DMS 273 treated with DMSO at 0.1 percent for 48 hours (cell line): ENCODE measurements at regions not wholly inside any gene's neighbourhood (a gene's known extent, or its start where the extent isn't known, plus 50 kb on each side); places are given as distances from the start of the nearest gene placed in this dataset.
A peak's percentile ranks its signal among the peaks of the same experiment; 100 is the strongest.

Source experiments
- DNase-seq: peaks from one replicate; lab custom pipeline; 2025; lab: John Stamatoyannopoulos, UW

DNA sequence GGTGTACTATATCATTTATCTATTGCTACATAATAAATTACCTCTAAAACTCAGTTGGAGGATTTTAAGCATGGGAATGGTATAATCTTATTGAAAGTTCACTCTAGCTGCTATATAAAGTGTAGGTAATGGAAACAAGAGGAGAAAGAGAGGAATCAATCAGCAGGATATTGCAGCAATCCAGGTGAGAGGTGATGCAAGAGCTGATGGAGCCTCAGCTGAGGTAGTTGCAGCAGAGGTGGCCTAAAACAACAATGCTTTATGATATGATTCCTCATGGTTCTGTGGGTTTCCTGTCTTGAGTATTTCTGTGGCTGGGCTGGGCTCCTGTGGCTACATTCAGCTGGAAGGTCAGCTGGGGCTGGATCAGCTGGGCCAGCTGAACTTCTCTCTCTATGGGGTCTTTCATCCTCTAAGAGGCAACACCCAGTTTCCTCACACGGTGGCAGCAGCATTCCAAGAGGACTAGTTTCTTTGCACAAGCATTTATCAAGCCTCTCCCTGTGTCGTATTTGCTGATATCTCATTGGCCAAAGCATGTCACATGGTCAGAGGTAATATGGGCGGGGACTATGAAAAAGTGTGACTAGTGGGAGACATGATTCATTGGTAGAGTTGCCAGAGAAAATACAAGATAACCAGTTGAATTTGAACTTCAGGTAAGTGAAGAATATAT, 135.4 kb upstream of the LARGE1 start:
- no peak for DNase-seq

DNA sequence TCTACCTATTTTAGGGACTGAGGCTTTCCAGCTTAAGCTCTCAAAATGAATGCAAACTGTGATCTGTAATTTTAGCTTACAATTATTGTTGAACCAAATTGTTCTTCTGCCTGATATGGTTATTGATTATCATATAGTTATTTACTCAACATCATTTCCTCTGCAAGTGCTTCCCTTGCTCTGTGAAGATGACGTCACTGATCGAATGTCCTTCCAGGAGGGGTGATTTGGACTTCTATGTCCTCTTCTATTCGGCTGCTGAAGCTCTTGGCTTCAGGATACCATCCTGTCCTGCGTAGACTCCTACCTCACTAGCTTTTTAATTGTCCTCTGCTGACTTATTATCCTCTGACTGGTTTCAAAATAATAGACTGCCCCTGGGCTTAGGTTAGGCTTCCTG, 137.4 kb upstream of the LARGE1 start:
- no peak for DNase-seq

DNA sequence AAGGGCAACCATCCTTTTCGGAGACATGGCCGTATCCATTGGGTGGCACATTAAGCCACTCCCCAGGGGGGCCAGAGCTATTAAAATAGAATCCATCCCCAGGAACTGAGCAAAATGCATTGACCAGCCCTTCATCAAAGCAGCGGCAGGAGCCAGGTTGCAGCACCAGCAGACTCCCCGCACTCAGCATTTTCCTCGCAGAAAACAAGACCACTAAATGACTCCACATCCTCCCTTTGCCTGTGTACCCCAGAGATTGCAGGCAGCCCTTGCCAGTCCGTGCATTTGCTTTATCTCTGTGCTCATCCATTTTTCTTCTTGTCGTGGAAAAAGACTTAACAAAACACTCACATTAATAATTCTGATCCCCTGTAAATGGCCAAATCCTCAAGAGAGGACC, 144.4 kb upstream of the LARGE1 start:
- DNase-seq: no peak

DNA sequence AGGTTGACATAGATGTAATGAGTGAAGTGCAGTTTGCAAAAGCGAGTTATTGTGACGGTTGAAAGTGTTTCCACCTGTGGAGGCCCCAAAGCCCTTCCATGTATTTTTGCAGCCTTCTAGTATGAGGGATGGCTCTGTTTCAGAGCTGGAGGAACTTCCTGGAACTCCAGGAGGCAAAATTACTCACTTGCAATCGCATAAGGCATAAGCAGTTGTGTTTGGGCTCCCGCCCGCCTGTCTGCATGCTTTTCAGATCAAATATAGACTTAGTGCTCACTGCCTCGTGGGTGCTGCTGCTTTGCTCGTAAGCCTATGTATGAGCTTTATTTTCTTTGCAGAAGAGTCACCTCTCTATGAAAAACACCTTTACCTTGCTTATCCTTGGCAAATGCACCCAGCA, 146.8 kb upstream of the LARGE1 start:
- no peak for DNase-seq

DNA sequence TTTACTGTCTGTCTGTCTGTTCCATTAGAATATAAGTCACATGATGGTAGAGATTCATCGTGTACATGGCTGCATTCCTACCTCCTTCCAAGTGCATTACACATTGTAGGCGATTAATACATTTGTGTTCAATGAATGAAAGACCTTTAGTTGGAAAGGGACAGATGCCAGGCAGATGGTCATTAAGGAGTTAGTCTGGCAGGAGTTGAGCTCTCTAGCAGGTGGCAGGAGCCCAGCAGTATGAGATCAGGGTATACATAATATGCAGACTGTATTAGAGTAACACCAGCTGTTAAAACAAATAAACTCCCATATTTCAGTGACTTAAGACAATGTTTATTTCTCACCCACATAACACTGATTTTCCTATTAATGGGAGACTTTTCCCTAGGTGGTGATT, 147.7 kb upstream of the LARGE1 start:
- peak; percentile 7 for DNase-seq

DNA sequence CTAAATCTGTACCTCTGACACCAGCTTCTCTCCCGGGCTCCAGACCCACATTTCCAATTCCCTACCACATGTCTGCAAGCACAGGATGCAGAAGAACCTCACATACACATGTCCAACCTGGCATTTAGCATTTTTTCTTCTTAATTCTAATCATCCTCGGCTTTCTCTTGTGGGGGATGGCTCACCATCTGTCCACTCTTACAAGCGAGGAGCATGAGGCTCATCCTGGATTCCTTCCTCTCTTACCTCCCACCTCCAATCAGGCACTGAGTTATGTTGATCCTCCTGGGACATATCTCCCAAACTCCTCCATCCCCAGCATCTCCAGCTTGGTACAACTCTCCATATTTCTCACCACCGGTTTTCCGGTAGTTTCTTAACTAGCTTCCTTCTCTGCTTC, 149.8 kb upstream of the LARGE1 start:
- no peak for DNase-seq

DNA sequence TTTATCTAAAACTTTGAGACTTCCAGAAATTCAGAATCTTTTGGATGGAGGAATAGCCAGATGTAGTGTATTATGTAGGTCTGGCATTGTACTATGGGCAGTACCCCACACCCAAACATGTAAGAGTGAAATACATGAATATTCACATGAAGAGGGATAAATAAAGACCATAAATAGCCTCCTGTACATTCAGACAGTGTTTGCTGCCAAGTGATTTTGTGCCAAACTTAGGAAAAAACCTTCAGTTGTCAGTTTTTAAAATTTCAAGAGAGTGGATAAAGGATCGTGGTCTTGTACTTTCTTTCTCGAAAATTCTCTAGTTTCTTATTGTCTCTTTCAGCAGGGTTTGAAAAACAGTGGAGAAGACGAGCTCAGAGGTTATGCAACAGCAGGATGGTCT, 150.3 kb upstream of the LARGE1 start:
- no peak for DNase-seq

DNA sequence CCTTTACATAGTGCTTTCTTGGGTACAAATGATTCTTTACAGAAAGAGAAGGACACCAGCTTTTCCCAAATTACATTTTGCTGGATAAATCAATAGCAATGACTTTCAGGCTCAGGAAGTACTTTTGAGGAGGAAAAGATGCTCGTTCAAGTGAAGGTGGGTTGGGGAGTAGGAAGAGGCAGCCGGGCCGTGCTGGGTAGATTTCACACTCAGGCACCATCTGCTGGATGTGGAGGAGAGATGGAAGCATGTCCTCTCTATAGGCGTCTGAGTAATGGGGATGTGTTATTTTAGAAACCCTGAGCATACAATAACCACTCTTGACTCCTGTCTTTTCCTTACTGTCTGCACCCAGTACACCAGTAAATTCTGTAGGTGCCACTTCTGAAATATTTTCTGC, 152.3 kb upstream of the LARGE1 start:
- DNase-seq: no peak

DNA sequence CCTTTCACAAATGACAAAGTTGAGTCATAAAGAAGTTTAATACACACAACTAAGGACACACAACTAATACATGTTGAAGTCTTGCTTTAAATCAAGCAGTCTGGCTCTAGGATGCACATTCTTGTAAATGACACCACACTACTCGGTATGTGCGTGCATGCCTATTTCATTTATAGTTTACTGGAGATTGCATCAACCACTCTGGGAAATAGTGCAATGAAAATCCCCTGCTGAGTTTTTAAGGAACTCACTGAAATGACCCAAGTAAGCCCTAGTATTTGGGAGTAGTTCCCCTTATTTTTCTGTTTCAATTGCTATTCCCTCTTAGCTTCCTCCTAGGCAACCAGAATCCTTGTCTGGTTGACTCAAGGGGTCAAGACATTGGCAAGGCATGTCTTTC, 160.2 kb upstream of the LARGE1 start:
- no peak for DNase-seq

DNA sequence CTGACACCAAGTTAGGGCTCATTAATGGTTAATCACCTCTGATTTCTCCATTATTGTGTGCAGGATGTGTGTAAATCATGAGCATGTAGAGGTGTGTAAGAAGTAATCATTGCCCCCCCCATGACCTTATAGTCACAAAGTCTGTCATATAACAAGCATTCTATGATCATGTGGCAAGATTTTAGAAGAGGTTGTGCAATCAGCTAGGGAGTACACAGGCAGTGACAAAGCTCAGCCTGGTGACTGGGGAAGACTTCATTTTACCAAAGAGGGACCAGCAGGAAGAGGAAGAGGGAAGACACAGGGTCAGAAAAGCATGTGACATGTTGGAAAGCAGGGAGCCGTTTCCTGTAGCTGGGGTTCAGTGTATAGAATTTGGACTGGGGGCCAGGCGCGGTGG, 176.5 kb upstream of the LARGE1 start:
- no peak for DNase-seq

DNA sequence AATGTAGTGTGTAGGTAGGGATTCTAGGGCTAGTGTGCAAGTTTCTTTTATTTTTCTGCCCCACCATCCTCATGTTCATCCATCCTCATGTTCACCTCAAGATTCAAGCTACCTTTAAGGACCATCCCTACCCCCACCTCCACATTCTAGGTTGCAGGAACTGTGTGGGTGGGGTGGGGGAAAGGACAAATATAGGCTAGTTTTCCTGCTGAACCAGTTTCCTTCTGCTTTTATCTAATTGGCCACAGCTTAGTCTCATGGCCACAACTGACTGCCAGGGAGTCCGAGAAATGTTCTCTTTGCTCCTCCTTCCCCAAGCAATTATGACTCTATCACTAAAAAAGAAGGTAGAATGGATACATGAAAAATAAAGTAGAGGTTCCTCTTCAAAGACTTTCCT, 179.0 kb upstream of the LARGE1 start:
- no peak for DNase-seq

DNA sequence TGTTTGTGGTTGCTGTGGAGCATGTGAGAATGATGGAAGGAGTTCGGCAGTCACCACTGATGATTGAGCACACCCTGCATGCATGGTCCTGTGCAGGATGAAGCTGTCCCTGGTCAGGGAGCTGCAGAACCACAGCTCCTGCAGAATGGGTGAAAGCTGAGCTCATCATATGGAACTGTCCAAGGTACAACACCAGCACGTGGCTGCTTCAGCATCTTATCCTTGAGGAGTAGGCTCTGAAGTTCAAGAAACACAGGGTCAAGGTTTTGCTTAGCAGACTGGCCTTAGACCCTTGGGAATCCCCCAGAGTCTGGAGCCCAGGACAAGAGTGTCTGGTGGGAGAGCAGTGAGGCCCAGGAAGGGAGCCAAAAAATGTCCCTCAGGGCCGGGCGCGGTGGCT, 182.4 kb upstream of the LARGE1 start:
- no peak for DNase-seq

DNA sequence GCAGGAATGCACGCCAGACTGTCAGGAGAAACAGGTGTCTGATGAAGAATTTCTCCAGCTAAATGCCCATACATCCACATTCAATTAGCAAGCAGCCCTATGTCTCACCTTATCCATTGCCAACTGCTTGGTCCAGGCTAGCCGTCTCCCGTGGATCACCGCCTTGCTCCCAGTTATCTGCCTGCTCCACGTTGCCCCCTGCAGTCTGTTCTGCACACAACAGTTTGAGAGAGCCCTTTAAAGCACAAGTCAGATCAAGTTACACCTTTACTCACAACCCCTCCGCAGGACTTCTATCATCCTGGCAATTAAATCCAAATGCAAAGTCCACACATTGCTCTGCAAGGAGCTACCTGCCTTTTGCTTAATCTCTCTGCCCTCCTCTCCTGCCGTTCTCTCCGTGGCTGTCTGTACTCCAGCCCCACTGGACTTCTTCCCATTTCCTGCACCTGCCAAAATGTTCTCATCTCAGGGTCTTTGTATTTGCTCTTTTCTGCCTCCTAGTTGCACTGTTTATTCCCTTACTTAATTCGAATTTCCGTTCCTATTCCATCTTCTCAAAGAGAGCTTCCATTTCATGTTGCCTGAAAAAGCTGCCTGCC, 185.3 kb upstream of the LARGE1 start:
- DNase-seq: no peak

DNA sequence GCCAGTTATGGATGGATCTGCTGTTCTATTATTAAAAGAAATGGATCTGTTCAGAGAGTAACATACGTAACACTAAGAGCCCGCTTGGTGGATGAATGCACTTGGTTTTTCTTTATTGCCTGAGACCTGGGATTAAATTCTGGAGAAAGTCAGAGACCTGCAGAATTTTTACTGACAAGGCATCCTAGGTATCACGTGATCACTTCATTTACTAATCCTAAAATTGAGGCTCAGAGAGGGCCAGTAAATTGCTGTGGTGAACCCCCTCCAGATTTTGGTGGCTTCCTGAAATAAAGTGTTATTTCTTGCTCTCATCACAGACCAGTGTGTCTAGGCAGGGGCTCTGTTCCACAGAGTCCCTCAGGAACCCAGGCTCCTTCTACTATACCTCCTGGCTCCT, 187.9 kb upstream of the LARGE1 start:
- no peak for DNase-seq

DNA sequence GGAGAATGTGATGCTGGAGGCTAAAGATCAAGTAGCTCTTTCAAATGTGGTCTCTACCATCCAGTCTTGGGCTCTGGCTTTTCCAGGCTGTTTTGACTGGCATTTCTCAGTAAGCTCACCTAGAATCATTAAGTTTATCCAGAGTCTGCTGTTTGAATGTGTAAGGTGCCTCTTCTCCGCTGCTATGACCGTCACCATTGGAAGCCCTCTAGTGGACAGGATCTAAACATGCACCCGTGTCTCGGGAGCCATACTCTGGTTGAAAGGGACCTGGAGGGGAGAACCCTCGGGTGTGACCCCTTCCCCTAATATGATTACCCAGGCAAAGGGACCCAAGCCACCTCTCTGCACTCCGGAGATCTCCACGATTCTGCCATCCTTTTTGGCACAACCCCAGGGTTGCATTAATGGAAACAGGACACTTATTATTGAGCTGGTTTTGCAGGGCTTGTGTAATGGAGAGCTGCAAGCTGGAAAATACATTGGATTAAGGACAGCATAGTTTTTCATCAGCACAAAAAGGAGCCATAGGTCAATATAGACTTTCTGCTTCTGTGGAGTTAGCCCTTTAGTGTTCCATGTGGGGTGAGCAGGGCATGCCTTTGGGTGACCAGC, 191.0 kb upstream of the LARGE1 start:
- no peak for DNase-seq

DNA sequence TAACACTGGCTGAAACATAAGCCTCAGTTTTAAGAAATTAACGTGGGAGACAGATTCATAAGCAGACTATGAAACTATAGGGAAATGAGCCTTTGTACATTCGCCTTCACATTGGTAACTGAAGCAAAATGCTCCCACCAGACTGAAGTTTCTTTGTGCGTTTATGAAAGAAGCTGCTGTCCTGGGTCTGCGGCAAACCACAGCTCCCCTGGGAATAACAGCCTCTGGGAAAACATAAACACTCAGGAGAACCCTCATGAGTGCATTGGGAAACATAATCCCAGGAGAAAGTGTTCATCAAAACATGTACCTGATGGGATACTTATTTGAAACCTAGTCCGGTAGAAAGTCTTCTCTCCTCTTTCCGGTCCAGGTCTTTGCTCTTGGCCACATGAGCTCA, 193.1 kb upstream of the LARGE1 start:
- DNase-seq: no peak

DNA sequence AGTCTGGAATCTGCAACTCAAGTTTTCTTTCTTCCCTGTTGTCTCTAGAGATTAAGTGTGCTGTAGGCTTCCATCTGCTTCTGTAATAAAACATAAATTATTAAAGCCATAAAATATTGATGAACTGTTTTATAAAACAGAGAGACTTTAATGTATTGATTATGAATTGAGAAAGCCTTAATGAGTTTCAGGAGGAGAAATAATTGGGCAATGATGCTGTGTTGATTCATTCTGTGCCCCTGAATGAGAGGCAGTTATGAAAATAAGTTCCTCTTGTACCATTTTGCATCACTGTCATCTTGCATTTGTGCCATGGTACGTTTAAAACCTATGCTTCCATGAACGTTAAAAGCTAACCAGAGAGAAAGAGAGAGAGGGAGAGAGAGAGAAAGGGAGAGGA, 194.1 kb upstream of the LARGE1 start:
- no peak for DNase-seq

DNA sequence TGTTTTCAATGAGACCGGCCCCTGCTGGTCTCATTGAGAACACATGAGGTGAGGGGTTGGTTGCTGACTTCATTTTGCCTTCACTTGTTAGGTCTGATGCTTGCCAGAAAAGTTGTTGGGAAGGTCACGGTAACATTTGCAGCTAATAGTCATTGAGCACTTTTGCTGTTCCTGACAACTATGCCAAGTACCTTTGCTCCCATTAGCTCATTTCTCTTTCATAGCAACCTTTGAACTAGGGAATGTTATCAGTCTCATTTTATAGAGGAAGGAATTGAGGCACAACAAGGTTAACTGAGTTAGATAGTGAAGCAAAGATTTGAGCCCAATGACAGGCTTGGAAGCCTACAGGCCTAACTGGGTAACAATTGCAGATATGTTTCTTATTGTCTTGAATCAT, 195.4 kb upstream of the LARGE1 start:
- DNase-seq: no peak

DNA sequence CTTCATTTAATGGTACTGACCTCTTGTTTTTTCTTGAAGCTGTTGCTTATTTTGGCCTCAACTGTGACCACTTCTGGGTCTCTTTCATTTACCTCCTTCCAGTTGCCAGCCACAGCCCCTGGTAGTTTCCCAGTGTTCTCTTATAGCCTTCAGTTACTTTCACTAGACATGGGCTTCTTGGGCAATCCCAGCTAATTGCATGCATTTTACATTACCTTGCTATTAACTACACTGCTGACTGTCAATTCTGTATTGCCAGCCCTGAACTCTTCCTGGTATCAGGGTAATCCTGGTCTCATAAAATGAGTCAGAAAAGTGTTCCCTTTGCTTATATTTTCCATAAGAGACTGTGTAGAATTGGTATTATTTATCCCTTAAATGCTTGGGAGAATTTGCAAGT, 195.8 kb upstream of the LARGE1 start:
- no peak for DNase-seq

DNA sequence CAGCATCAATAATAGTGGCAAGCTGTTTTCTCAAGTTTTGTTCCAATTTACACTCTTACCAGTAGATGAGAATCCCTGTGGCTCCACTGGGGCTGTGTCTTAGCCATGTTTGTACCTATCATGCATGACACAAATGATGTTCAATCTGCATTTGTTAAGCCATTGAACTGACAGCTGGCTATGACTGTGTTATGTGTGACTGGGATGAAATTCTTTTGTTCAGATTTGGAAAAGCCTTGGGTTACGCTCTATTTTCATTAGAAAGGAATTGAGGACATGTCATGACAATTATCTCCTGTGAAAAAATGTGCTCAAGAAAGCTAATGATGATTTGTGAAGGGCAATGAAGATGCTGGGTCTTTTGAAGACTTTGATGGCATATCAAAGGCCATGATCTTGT, 201.8 kb upstream of the LARGE1 start:
- no peak for DNase-seq

DNA sequence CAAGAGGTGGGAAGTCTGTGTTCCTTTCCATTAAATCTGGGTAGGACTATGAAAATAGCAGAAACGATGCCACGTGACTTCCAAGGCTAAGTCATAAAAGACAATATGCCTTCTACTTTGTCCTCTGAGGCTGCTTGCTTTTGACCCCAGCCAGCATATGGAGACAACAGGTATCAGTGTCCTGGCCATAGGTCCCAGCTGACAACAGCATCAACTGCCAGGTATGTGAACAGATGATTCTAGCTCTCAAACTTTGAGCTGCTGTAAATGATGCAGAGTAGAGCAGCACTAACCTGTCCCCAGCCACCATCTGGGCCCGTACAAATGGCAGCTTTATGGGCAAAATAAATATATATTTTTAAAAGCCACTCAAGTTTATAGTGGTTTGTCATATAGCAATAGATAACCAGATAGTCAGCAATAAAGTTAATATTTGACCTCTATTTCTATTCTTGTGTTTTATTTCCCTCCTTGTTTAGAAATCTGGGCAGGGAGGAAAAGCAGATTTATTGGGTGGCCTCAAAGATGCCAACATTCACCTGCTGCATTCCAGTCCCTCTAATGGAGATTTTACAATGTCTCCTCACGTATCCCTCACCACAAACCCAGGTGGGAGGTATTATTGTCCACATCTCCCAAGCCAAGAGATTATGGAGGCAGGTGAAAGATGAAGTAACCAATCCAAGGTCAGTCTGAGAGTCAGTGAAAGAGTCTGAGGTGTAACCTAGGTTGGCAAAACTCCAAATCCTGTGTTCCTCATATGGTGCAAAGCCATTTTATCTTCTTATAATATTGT, 209.6 kb upstream of the LARGE1 start:
- DNase-seq: no peak

DNA sequence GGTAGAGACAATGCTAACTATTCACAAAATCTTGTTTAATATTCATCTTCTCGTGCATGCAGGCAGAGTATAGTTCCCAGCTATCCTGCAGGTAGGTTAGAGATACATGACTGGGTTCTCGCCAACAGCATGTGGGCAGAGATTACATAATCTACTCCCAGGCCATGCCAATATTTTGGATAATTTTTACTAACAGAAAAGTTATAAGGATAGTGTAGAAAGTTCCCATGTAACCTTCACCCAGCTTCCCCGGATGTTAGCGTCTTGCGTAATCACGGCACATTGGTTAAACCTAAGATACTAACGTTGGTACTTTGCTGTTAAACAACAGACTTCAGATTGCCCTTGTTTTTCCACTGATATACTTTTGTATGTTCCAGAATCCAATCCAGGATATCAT, 215.5 kb upstream of the LARGE1 start:
- no peak for DNase-seq

DNA sequence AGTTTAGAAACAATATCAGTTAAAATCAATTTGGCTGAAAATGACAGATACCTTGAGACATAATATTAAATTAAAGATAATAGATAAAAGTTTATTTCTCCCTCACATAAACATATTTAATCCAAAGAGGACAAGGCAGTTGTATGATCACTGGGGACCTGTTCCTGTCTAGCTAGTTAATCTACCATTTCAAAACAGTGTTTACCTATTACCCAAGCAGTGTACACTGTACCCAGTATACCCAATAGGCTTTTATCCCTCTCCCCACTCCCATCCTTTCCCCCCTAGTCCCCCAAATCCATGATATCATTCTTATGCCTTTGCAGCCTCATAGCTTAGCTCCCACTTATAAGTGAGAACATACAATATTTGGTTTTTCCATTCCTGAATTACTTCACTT, 229.7 kb upstream of the LARGE1 start:
- no peak for DNase-seq
